HL-60 (cell line): ENCODE measurements at regions not wholly inside any gene's neighbourhood (a gene's known extent, or its start where the extent isn't known, plus 50 kb on each side); places are given as distances from the start of the nearest gene placed in this dataset.

ENCODE experiments used
- DNase-seq, 2 experiments: peaks; one replicate each; pipeline ENCODE4 v3.0.0-alpha.2; 2010 to 2020; ENCODE audit warnings: low read depth in 1 of 2, low spot score in 1 of 2
- H3K27ac ChIP-seq: fragments of 250-450 bp; sonication (Bioruptor Pico); replicated peaks from 2 replicates; pipeline ENCODE4 v1.5.1; 2020; ENCODE audit warnings: mild to moderate bottlenecking, moderate library complexity
- H3K27me3 ChIP-seq: fragments of 250-450 bp; sonication (Bioruptor Pico); 2 replicates; pipeline ENCODE4 v1.5.1; 2021; ENCODE audit warnings: mild to moderate bottlenecking, moderate library complexity; ENCODE audit not compliant: insufficient read depth, poor library complexity, severe bottlenecking
- H3K4me3 ChIP-seq: replicated peaks from 2 replicates; pipeline ENCODE4 v1.5.1; 2011; ENCODE audit warnings: mild to moderate bottlenecking, control low read depth, low read length; ENCODE audit not compliant: insufficient read depth
- GABPA ChIP-seq: IDR thresholded peaks from 2 replicates; pipeline ENCODE4 v1.6.1; 2012; ENCODE audit warnings: low read depth
- POLR2AphosphoS5 ChIP-seq: IDR thresholded peaks from 2 replicates; pipeline ENCODE4 v1.6.1; 2012; ENCODE audit warnings: low read depth
- SPI1 ChIP-seq: IDR thresholded peaks from 2 replicates; pipeline ENCODE4 v1.6.1; 2012; ENCODE audit warnings: low read depth, mild to moderate bottlenecking, borderline replicate concordance
- TF ChIP-seq, protein P1 (sequence below): IDR thresholded peaks from one replicate; pipeline ENCODE4 v1.5.1; 2011; ENCODE audit warnings: low read length, control low read depth, inconsistent platforms; ENCODE audit not compliant: insufficient read depth
- TF ChIP-seq, protein P2 (sequence below): IDR thresholded peaks from 2 replicates; pipeline ENCODE4 v1.6.1; 2012; ENCODE audit warnings: low read depth; ENCODE audit not compliant: insufficient replicate concordance

DNA sequence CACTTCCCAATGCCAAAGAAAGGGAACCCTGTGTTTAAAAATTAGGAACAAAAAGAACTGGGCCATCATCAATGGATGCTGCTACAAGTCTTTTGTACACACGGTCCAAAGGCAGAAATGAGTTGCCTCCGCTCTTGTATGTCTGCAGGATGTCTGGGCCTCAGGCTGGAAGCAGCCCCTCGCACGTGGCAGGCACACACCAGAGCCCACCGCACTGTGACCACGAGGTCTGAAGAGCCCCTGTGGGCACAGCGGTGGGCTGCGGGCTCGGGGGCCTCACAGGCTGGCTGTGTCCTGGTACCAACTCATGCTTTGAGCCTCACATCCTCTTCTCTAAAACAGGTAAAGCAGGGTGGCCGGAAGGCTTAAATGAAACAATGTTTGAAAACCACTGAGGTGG lies 309.3 kb downstream of the C16orf95 start:
- Histone ChIP-seq H3K4me3 (no peak overlapping the region), H3K27ac (no peak overlapping the region), H3K27me3 (no peaks in the 10 kb centered on the region)
- TF ChIP-seq GABPA (no peak), POLR2AphosphoS5 (no peak), SPI1 (no peak)
- TF ChIP-seq, protein P1, sequence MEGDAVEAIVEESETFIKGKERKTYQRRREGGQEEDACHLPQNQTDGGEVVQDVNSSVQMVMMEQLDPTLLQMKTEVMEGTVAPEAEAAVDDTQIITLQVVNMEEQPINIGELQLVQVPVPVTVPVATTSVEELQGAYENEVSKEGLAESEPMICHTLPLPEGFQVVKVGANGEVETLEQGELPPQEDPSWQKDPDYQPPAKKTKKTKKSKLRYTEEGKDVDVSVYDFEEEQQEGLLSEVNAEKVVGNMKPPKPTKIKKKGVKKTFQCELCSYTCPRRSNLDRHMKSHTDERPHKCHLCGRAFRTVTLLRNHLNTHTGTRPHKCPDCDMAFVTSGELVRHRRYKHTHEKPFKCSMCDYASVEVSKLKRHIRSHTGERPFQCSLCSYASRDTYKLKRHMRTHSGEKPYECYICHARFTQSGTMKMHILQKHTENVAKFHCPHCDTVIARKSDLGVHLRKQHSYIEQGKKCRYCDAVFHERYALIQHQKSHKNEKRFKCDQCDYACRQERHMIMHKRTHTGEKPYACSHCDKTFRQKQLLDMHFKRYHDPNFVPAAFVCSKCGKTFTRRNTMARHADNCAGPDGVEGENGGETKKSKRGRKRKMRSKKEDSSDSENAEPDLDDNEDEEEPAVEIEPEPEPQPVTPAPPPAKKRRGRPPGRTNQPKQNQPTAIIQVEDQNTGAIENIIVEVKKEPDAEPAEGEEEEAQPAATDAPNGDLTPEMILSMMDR, result no peak
- TF ChIP-seq, protein P2, sequence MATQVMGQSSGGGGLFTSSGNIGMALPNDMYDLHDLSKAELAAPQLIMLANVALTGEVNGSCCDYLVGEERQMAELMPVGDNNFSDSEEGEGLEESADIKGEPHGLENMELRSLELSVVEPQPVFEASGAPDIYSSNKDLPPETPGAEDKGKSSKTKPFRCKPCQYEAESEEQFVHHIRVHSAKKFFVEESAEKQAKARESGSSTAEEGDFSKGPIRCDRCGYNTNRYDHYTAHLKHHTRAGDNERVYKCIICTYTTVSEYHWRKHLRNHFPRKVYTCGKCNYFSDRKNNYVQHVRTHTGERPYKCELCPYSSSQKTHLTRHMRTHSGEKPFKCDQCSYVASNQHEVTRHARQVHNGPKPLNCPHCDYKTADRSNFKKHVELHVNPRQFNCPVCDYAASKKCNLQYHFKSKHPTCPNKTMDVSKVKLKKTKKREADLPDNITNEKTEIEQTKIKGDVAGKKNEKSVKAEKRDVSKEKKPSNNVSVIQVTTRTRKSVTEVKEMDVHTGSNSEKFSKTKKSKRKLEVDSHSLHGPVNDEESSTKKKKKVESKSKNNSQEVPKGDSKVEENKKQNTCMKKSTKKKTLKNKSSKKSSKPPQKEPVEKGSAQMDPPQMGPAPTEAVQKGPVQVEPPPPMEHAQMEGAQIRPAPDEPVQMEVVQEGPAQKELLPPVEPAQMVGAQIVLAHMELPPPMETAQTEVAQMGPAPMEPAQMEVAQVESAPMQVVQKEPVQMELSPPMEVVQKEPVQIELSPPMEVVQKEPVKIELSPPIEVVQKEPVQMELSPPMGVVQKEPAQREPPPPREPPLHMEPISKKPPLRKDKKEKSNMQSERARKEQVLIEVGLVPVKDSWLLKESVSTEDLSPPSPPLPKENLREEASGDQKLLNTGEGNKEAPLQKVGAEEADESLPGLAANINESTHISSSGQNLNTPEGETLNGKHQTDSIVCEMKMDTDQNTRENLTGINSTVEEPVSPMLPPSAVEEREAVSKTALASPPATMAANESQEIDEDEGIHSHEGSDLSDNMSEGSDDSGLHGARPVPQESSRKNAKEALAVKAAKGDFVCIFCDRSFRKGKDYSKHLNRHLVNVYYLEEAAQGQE, result no peak
- no peak for DNase-seq

DNA sequence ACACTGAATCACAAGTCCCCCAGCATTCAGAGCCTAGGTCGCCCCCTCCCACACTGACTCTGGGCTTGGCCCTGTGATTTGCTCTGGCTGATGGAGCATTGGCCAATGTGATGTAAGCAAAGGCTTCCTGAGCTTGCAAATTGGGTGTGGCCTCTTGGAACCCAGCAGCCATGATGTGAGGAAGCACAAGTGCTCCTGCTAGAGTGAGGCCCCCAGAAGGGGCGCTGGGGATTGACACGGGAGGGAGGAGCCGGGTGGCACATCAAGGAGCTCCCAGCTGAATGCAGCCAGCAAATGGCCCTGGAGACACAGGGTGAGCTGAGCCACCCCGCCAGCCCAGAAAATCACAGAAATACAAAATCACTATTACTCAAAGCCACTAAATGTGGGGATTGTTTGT lies 308.5 kb downstream of the C16orf95 start:
- Histone ChIP-seq H3K4me3 (no peak overlapping the region), H3K27me3 (no peaks in the 10 kb centered on the region), H3K27ac (no peak overlapping the region)
- TF ChIP-seq GABPA, result no peak
- TF ChIP-seq, protein P1, result no peak
- no peak for DNase-seq

DNA sequence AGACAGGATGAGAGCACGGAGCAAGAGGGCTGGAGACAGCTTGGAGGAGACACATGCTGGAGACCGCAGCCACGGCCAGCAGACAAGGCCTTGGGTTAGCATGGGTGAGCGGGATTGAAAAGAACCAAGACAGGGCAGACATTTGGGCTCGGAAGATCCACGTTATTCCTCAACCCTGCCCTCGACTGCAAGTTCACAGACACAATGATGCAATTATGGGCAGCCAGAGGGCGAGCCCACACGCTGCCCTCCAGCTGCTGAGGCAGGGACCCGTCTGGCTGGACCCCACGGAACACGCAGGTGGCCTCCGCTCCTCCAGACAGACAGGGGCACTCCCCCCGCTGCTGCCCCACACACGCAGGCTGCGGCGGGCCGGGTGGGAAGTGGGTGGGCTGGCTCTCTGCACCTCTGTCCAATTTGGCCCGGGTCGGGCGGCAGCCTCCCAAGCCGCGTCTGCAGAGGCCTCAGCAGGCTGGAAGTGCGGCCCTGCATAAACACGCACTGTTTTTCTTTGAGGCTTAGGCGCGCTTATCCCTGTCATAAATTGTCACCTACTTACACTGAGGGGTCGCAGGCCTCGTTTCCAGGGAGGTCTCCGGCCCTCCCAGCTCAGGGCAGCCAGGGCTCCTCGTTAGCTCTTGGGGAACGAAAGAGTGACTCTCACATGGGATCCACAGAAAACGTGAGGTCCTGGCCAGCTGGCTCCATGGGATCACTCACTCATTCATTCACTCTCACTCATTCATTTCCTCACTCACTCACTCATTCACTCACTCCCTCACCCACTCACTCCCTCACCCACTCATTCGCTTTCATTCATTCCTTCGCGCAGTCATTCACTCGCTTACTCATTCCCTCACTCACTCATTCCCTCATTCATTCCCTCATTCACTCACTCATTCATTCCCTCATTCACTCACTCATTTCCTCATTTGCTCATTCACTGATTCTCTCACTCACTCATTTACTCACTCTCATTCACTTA lies 303.9 kb downstream of the C16orf95 start:
- DNase-seq, result no peak
- TF ChIP-seq, protein P2, result no peak
- TF ChIP-seq, protein P1, result no peak
- TF ChIP-seq POLR2AphosphoS5 (no peak), SPI1 (no peak), GABPA (no peak)
- no peak overlapping the region for H3K4me3 ChIP-seq
- H3K27ac ChIP-seq, result no peak overlapping the region
- H3K27me3 ChIP-seq, result no peaks in the 10 kb centered on the region
